Hypothalamus (tissue), 51 donors: ENCODE measurements at regions not wholly inside any gene's neighbourhood (a gene's known extent, or its start where the extent isn't known, plus 50 kb on each side); places are given as distances from the start of the nearest gene placed in this dataset.

Experiments
- DNase-seq, 51 donors: peaks; one replicate each; lab custom pipeline; 2025; lab: John Stamatoyannopoulos, UW

GRCh38 chr14:44035707-44036106 lies 471.4 kb downstream of the FSCB start:
- DNase-seq = no peak

GRCh38 chr14:44030831-44031383 lies 476.2 kb downstream of the FSCB start:
- DNase-seq = no peak

GRCh38 chr14:44029933-44030332 lies 477.1 kb downstream of the FSCB start:
- DNase-seq = no peak

- DNase-seq = no peak
These were observed 479.7 kb downstream of the FSCB start for GRCh38 chr14:44027397-44027796.

- no peak for DNase-seq
These were observed 496.5 kb downstream of the FSCB start for GRCh38 chr14:44010595-44010994.

GRCh38 chr14:44010071-44010470 lies 497.0 kb downstream of the FSCB start:
- DNase-seq = no peak

GRCh38 chr14:44009642-44010041 lies 497.4 kb downstream of the FSCB start:
- DNase-seq = no peak

GRCh38 chr14:43988989-43989388 lies 518.1 kb downstream of the FSCB start:
- no peak for DNase-seq

GRCh38 chr14:43983721-43984120 lies 523.4 kb downstream of the FSCB start:
- DNase-seq = no peak

- no peak for DNase-seq
These were observed 525.8 kb downstream of the FSCB start for GRCh38 chr14:43981135-43981768.

GRCh38 chr14:43956741-43957140 lies 550.3 kb downstream of the FSCB start:
- no peak for DNase-seq

GRCh38 chr14:43949400-43949799 lies 557.7 kb downstream of the FSCB start:
- no peak for DNase-seq

GRCh38 chr14:43939836-43940235 lies 567.2 kb downstream of the FSCB start:
- no peak for DNase-seq

- DNase-seq = no peak
These were observed 568.3 kb downstream of the FSCB start for GRCh38 chr14:43938588-43939281.

GRCh38 chr14:43937001-43937400 lies 570.1 kb downstream of the FSCB start:
- no peak for DNase-seq

GRCh38 chr14:43934102-43934501 lies 573.0 kb downstream of the FSCB start:
- DNase-seq = no peak

GRCh38 chr14:43914041-43914693 lies 592.9 kb downstream of the FSCB start:
- DNase-seq = no peak

GRCh38 chr14:43903209-43903608 lies 603.9 kb downstream of the FSCB start:
- DNase-seq = no peak

- no peak for DNase-seq
These were observed 605.0 kb downstream of the FSCB start for GRCh38 chr14:43901911-43902673.

- DNase-seq = no peak
These were observed 606.9 kb downstream of the FSCB start for GRCh38 chr14:43900173-43900655.

GRCh38 chr14:43898687-43899086 lies 608.4 kb downstream of the FSCB start:
- DNase-seq = no peak
